ENCODE measurements at regions not wholly inside any gene's neighbourhood (a gene's known extent, or its start where the extent isn't known, plus 50 kb on each side); places are given as distances from the start of the nearest gene placed in this dataset.
A peak's percentile ranks its signal among the peaks of the same experiment; 100 is the strongest.
"Not testable (repeated sequence)": the region's sequence is repeated elsewhere in the genome, so short reads cannot be mapped to it uniquely, and the experiment has no call there.

DNA sequence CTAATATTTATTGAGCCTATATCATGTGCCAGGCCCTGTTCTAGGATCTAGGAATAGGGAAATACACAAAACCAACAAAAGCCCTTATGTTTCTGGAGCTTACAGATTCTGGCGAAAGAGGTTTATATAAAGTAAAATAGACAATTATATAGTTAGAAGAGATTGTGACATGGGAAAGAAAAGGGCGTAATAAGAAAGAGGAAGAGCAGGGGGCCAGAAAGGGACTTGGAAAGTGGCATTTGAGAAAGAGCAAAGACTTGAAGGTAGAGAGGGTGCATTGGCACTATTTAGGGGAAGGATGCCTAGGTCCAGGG is 322.5 kb upstream of the FAM78B start:
- Histone ChIP-seq H3K27me3 (replicated peaks in 1 of 7) (no peaks in the 10 kb centered on the region), H3K9me3 (no peaks in the 10 kb centered on the region), H3K4me1 (peaks cover 3 to 29% (median 12%) of the 10 kb centered on the region in 6 donors), H3K4me3 (peak overlapping the region in 7 of 8 donors; percentile 36 to 74 (median 41)), H3K27ac (peak overlapping the region; percentile 73 to 89 (median 82)), H3K36me3 (no peaks in the 10 kb centered on the region)
- TF ChIP-seq, protein P1, sequence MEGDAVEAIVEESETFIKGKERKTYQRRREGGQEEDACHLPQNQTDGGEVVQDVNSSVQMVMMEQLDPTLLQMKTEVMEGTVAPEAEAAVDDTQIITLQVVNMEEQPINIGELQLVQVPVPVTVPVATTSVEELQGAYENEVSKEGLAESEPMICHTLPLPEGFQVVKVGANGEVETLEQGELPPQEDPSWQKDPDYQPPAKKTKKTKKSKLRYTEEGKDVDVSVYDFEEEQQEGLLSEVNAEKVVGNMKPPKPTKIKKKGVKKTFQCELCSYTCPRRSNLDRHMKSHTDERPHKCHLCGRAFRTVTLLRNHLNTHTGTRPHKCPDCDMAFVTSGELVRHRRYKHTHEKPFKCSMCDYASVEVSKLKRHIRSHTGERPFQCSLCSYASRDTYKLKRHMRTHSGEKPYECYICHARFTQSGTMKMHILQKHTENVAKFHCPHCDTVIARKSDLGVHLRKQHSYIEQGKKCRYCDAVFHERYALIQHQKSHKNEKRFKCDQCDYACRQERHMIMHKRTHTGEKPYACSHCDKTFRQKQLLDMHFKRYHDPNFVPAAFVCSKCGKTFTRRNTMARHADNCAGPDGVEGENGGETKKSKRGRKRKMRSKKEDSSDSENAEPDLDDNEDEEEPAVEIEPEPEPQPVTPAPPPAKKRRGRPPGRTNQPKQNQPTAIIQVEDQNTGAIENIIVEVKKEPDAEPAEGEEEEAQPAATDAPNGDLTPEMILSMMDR (IDR thresholded peaks at IDR 0.05 in 8 of 11, conservative IDR thresholded peaks at IDR 0.05 in 3 of 11): no peak
- TF ChIP-seq POLR2AphosphoS5 (IDR thresholded peaks at IDR 0.05) (no peak), POLR2A (IDR thresholded peaks at IDR 0.05) (no peak)
- intact Hi-C loops (cut with DNase I; ENCODE audit: low total_unique reads): loop anchor here (5.0 kb wide), 1 partner anchor 567 kb away; no protein-coding TSS in a partner anchor
- 55 to 82% (median 66%) methylated on average over 2 of the region's 2 CpGs for WGBS, 5 donors
- DNase-seq: no peak

DNA sequence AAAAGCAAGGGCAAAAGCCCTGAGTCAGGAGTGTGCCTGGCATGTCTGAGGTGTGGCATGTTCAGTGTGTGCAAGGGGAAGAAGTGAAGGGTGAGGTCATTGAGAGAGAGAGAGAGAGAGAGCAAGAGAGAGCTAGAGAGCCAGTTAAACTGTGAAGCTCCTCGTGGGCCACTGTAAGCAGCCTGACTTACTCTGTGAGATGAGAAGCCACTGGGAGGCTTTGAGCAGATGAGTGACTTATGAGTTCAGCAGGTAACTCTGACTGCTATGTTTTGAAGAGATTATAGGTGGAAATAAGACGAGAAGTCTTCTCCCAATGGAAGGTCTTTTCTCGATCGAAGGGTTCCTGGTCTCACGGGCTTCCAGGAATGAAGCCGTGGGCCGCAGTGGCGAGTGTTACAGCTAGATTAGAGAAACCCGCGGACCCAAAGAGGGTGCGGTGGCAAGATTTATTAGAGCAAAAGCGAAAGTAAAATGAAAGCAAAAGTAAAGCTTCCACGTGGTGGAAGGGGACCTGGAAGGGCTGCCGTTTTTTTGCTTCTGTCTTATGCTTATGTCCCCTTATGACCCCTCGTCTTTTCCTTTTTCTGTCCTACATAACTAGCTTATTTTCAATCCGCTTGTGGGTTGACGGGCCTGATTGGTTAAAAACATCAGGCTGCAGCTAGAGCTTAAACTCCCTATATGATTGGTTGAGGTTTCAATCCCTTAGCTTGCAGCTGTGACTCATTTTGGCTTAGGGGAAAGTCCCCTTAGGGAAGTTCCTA is 323.1 kb upstream of the FAM78B start:
- intact Hi-C loops (cut with DNase I; ENCODE audit: low total_unique reads): loop anchor here (5.0 kb wide), 1 partner anchor 568 kb away; no protein-coding TSS in a partner anchor
- Histone ChIP-seq H3K4me3 (peak overlapping the region; percentile 36 to 74 (median 43)), H3K4me1 (peaks cover 3 to 29% (median 12%) of the 10 kb centered on the region in 6 donors), H3K27me3 (replicated peaks in 1 of 7) (no peaks in the 10 kb centered on the region), H3K36me3 (no peaks in the 10 kb centered on the region), H3K9me3 (no peaks in the 10 kb centered on the region), H3K27ac (peak overlapping the region; percentile 73 to 89 (median 82))
- TF ChIP-seq, protein P1 (IDR thresholded peaks at IDR 0.05 in 8 of 11, conservative IDR thresholded peaks at IDR 0.05 in 3 of 11): no peak
- TF ChIP-seq POLR2AphosphoS5 (IDR thresholded peaks at IDR 0.05) (no peak), POLR2A (IDR thresholded peaks at IDR 0.05) (no peak)
- DNase-seq: peak; percentile 82
- 10 to 32% (median 26%) methylated on average over 17 of the region's 17 CpGs for WGBS, 5 donors

DNA sequence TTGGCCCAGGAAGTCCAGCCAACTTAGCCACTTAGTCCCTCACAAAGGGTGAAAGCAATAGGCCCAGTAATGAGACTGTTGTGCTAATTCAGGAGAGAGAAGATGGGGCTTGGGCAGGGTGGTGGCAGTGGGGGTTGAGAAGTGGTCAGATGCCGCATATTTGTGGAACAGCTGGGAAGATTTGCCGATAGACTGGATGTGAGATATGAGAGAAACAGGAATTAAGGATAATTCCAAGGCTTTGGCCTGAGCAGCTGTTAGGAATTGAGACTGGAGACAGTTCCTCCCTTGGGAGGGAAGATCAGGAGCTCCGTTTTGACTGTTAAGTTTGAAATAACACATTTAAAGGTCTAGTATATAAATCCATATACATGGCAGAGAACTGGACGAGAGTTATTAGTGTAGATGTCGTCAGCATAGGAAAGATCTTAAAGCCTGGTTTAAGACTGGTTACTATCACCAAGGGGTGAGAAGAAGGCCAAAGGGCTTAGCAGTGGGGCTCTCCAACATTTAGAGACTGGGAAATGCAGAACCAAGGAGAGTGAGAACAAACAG is 323.7 kb upstream of the FAM78B start:
- 63 to 83% (median 65%) methylated on average over 5 of the region's 5 CpGs for WGBS, 5 donors

DNA sequence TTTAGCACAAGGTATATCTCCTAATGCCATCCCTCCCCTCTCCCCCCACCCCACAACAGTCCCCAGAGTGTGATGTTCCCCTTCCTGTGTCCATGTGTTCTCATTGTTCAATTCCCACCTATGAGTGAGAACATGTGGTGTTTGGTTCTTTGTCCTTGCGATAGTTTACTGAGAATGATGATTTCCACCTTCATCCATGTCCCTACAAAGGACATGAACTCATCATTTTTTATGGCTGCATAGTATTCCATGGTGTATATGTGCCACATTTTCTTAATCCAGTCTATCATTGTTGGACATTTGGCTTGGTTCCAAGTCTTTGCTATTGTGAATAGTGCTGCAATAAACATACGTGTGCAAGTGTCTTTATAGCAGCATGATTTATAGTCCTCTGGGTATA is 327.0 kb upstream of the FAM78B start:
- H3K9me3 ChIP-seq: not testable (repeated sequence)
- WGBS, 5 donors: 76 to 100% (median 86%) methylated on average over 1 to 2 of the region's 2 CpGs

More for the DNA sequence above, 323.7 kb upstream of the FAM78B start:
- Histone ChIP-seq H3K4me1 (peaks cover 3 to 29% (median 12%) of the 10 kb centered on the region in 6 donors), H3K27ac (peak overlapping the region; percentile 73 to 89 (median 82)), H3K36me3 (no peaks in the 10 kb centered on the region), H3K4me3 (peak overlapping the region in 7 of 8 donors; percentile 36 to 74 (median 45)), H3K27me3 (replicated peaks in 1 of 7) (no peaks in the 10 kb centered on the region), H3K9me3 (no peaks in the 10 kb centered on the region)
- TF ChIP-seq POLR2A (IDR thresholded peaks at IDR 0.05): no peak
- no peak for TF ChIP-seq POLR2AphosphoS5 (IDR thresholded peaks at IDR 0.05)
- TF ChIP-seq, protein P1 (IDR thresholded peaks at IDR 0.05 in 8 of 11, conservative IDR thresholded peaks at IDR 0.05 in 3 of 11): no peak
- DNase-seq: peak; percentile 68
- intact Hi-C loops (cut with DNase I; ENCODE audit: low total_unique reads): no loop called here

More for the DNA sequence above, 327.0 kb upstream of the FAM78B start:
- H3K4me1 ChIP-seq: peaks cover 3 to 19% (median 12%) of the 10 kb centered on the region in 6 donors
- H3K27ac ChIP-seq; intact Hi-C loops (cut with DNase I; ENCODE audit: low total_unique reads); DNase-seq; H3K36me3 ChIP-seq; H3K4me3 ChIP-seq; H3K27me3 ChIP-seq (replicated peaks in 1 of 7): not testable (repeated sequence)
